Progenitor cell of endocrine pancreas (in vitro differentiated cells): ENCODE measurements at regions not wholly inside any gene's neighbourhood (a gene's known extent, or its start where the extent isn't known, plus 50 kb on each side); places are given as distances from the start of the nearest gene placed in this dataset.
A peak's percentile ranks its signal among the peaks of the same experiment; 100 is the strongest.
"Not testable (repeated sequence)": the region's sequence is repeated elsewhere in the genome, so short reads cannot be mapped to it uniquely, and the experiment has no call there.

Source experiments
- DNase-seq: peaks from one replicate; pipeline ENCODE4 v3.0.0; 2021; ENCODE audit warnings: low spot score; ENCODE audit not compliant: unreplicated experiment
- H3K27ac Mint-ChIP-seq: 2 replicates; pipeline ENCODE4 v1.8.0; 2021; ENCODE audit warnings: mild to moderate bottlenecking, moderate library complexity, mixed read lengths
- H3K27me3 Mint-ChIP-seq: 2 replicates; pipeline ENCODE4 v1.8.0; 2021; ENCODE audit warnings: mixed read lengths
- H3K36me3 Mint-ChIP-seq: 2 replicates; pipeline ENCODE4 v1.8.0; 2022; ENCODE audit warnings: mixed read lengths; ENCODE audit not compliant: insufficient read depth
- H3K4me1 Mint-ChIP-seq: 2 replicates; pipeline ENCODE4 v1.8.0; 2021; ENCODE audit warnings: low read depth, mixed read lengths
- H3K4me3 Mint-ChIP-seq: 2 replicates; pipeline ENCODE4 v1.8.0; 2021; ENCODE audit warnings: low read depth, mild to moderate bottlenecking, moderate library complexity, mixed read lengths
- H3K9me3 Mint-ChIP-seq: 2 replicates; pipeline ENCODE4 v1.8.0; 2021; ENCODE audit warnings: low read depth, mixed read lengths
- TF ChIP-seq, protein P1 (sequence below): fragments of 200-600 bp; sonication (generic); IDR thresholded peaks from one replicate; pipeline ENCODE4 v1.5.0; 2021; ENCODE audit warnings: antibody characterized with exemption, mild to moderate bottlenecking; ENCODE audit not compliant: unreplicated experiment

DNA sequence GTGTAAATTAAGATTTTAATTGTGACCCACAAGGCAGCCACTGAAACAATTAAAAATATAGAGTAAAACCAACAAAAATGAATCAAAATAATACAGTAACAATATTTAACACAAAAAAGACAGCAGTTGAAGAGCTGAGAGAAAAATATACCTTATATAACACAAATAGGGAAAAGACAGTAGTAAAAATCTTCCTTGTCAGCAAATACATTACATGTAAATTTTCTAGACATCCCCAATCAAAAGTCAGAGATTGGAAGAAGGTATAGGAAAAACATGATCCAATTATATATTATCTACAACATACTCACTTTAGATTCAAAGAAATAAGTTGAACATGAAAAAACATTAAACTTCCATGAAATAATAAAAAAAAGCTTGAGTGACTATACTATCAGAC, 330.8 kb downstream of the UBE2NL start:
- no peaks in the 10 kb centered on the region for H3K36me3 Mint-ChIP-seq
- H3K4me1 Mint-ChIP-seq: no peaks in the 10 kb centered on the region
- H3K4me3 Mint-ChIP-seq: no peak overlapping the region
- H3K27me3 Mint-ChIP-seq: no peaks in the 10 kb centered on the region
- H3K27ac Mint-ChIP-seq: no peak overlapping the region
- no peak for DNase-seq
- TF ChIP-seq, protein P1, sequence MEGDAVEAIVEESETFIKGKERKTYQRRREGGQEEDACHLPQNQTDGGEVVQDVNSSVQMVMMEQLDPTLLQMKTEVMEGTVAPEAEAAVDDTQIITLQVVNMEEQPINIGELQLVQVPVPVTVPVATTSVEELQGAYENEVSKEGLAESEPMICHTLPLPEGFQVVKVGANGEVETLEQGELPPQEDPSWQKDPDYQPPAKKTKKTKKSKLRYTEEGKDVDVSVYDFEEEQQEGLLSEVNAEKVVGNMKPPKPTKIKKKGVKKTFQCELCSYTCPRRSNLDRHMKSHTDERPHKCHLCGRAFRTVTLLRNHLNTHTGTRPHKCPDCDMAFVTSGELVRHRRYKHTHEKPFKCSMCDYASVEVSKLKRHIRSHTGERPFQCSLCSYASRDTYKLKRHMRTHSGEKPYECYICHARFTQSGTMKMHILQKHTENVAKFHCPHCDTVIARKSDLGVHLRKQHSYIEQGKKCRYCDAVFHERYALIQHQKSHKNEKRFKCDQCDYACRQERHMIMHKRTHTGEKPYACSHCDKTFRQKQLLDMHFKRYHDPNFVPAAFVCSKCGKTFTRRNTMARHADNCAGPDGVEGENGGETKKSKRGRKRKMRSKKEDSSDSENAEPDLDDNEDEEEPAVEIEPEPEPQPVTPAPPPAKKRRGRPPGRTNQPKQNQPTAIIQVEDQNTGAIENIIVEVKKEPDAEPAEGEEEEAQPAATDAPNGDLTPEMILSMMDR: no peak
- H3K9me3 Mint-ChIP-seq: peaks cover 22% of the 10 kb centered on the region

DNA sequence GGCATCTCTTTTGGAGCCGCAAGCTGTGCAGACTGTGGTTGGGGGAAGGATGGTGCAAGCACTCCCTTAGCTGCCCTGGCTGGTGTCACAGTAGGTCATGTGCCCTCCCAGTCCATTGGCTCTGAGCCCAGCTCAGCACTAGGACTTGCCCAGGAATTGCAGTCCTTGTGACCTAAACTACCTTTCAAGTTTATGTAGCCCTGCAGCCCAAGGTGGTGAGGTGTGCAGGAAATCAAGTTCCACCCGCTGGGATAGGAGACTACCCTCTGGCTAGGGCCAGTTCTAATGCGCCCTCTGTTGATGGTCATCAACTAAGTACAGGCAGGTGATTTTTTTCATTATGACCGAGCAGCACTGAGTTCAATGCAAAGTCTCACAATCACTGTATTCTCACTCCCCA, 335.2 kb downstream of the UBE2NL start:
- Mint-ChIP-seq H3K9me3 (peaks cover 22% of the 10 kb centered on the region), H3K36me3 (no peaks in the 10 kb centered on the region), H3K27ac (no peak overlapping the region), H3K4me1 (no peaks in the 10 kb centered on the region), H3K4me3 (no peak overlapping the region), H3K27me3 (no peaks in the 10 kb centered on the region)
- no peak for DNase-seq
- TF ChIP-seq, protein P1: peak; percentile 18

DNA sequence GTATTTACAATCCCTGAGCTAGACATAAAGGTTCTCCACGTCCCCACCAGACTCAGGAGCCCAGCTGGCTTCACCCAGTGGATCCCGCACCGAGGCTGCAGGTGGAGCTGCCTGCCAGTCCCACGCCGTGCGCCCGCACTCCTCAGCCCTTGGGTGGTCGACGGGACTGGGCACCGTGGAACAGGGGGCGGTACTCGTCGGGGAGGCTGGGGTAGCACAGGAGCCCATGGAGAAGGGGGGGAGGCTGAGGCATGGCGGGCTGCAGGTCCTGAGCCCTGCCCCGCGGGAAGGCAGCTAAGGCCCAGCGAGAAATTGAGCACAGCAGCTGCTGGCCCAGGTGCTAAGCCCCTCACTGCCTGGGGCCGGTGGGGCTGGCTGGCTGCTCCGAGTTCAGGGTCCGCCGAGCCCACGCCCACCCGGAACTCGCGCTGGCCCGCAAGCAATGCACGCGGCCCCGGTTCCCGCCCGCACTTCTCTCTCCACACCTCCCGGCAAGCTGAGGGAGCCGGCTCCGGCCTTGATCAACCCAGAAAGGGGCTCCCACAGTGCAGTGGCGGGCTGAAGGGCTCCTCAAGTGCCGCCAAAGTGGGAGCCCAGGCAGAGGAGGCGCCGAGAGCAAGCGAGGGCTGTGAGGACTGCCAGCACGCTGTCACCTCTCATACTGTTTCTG, 347.4 kb downstream of the UBE2NL start:
- H3K4me1 Mint-ChIP-seq, H3K36me3 Mint-ChIP-seq, DNase-seq, H3K4me3 Mint-ChIP-seq, H3K27ac Mint-ChIP-seq, H3K27me3 Mint-ChIP-seq: not testable (repeated sequence)
- peaks cover 40% of the 10 kb centered on the region for H3K9me3 Mint-ChIP-seq

DNA sequence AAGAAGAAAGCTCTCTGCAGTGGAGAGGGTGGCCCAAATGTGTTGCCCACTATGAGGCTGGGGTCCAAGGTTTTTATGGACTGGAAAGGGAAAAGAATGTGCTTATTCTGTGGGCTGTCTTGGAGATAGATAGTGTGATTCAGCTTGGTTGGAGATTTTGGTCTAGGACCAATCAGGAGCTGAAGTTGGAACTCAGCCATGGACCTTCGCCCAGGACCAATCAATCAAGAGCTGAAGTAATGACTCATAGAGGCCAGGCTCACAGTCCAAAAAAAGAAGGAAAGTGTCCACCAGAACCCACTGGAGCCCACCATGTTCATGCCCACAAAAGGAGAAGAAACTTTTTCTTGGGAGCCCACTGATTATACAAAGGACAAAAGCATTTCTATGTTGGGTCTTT, 369.5 kb downstream of the UBE2NL start:
- no peaks in the 10 kb centered on the region for H3K4me1 Mint-ChIP-seq
- peaks cover 28% of the 10 kb centered on the region for H3K9me3 Mint-ChIP-seq
- H3K4me3 Mint-ChIP-seq: no peak overlapping the region
- DNase-seq: no peak
- no peaks in the 10 kb centered on the region for H3K27me3 Mint-ChIP-seq
- no peaks in the 10 kb centered on the region for H3K36me3 Mint-ChIP-seq
- TF ChIP-seq, protein P1: no peak
- H3K27ac Mint-ChIP-seq: no peak overlapping the region

DNA sequence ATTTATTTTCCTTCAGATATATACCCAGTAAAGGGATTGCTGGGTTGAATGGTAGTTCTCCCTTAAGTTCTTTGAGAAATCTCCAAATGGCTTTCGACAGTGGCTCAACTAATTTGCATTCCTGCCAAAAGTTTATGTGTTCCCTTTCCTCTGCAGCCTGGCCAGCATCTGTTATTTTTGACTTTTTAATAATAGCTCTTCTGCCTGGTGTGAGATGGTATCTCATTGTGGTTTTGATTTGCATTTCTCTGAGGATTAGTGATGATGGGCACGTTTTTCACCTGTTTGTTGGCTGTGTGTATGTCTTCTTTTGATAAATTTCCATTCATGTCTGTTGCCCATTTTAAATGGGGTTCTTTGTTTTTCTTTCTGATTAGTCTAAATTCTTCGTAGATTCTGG, 375.2 kb downstream of the UBE2NL start:
- TF ChIP-seq, protein P1: no peak
- peaks cover 33% of the 10 kb centered on the region for H3K9me3 Mint-ChIP-seq
- H3K4me3 Mint-ChIP-seq: no peak overlapping the region
- no peaks in the 10 kb centered on the region for H3K36me3 Mint-ChIP-seq
- no peaks in the 10 kb centered on the region for H3K27me3 Mint-ChIP-seq
- no peaks in the 10 kb centered on the region for H3K4me1 Mint-ChIP-seq
- no peak for DNase-seq
- no peak overlapping the region for H3K27ac Mint-ChIP-seq

DNA sequence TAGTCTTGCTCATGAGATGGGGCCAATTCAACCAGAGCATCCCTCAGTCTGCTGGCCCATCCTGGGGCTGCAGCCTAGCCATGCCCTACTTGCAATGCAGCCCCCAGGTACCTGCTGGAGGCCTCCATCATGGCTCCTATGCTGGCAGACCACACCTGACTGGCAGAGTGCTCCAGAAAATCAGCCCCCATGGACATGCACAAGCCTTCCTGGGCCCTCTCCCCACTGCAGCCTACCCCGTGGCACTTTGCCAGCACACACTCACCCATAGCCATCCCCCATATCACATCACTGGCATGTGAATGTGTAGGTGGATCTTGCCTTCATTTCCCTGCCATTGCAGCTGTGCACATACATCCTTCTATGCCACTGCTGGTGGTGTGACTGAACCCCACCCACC, 381.8 kb downstream of the UBE2NL start:
- no peaks in the 10 kb centered on the region for H3K27me3 Mint-ChIP-seq
- H3K4me3 Mint-ChIP-seq: no peak overlapping the region
- no peak overlapping the region for H3K27ac Mint-ChIP-seq
- H3K4me1 Mint-ChIP-seq: no peaks in the 10 kb centered on the region
- peaks cover 50% of the 10 kb centered on the region for H3K9me3 Mint-ChIP-seq
- TF ChIP-seq, protein P1: no peak
- peaks cover 3% of the 10 kb centered on the region for H3K36me3 Mint-ChIP-seq
- no peak for DNase-seq
